Epithelial cell of prostate (primary cell): ENCODE measurements at regions not wholly inside any gene's neighbourhood (a gene's known extent, or its start where the extent isn't known, plus 50 kb on each side); places are given as distances from the start of the nearest gene placed in this dataset.

Experiments
- DNase-seq: peaks from one replicate; pipeline ENCODE4 v3.0.0-alpha.2; 2011; ENCODE audit warnings: low read depth, low spot score
- H3K27ac ChIP-seq: fragments of 450-650 bp; 2 replicates; pipeline ENCODE4 v1.5.1; 2017; ENCODE audit warnings: mild to moderate bottlenecking

GRCh38 chr2:5467178-5467905 lies 224.8 kb upstream of the SOX11 start:
- no peak overlapping the region for H3K27ac ChIP-seq
- DNase-seq = no peak

- no peak overlapping the region for H3K27ac ChIP-seq
- no peak for DNase-seq
Observed at GRCh38 chr2:5472673-5473072, 219.5 kb upstream of the SOX11 start.

- no peak for DNase-seq
- H3K27ac ChIP-seq = no peak overlapping the region
Observed at GRCh38 chr2:5473635-5474034, 218.5 kb upstream of the SOX11 start.

- DNase-seq = no peak
- no peak overlapping the region for H3K27ac ChIP-seq
Observed at GRCh38 chr2:5474716-5475115, 217.5 kb upstream of the SOX11 start.

GRCh38 chr2:5479265-5479928 lies 212.8 kb upstream of the SOX11 start:
- H3K27ac ChIP-seq = no peak overlapping the region
- no peak for DNase-seq

GRCh38 chr2:5482929-5483331 lies 209.3 kb upstream of the SOX11 start:
- H3K27ac ChIP-seq = no peak overlapping the region
- no peak for DNase-seq

- DNase-seq = no peak
- H3K27ac ChIP-seq = no peak overlapping the region
Observed at GRCh38 chr2:5484868-5485267, 207.3 kb upstream of the SOX11 start.

- DNase-seq = no peak
Observed at GRCh38 chr2:5491523-5491922, 200.7 kb upstream of the SOX11 start.

GRCh38 chr2:5493256-5493655 lies 198.9 kb upstream of the SOX11 start:
- DNase-seq = no peak
- H3K27ac ChIP-seq = no peak overlapping the region

More at GRCh38 chr2:5491523-5491922, 200.7 kb upstream of the SOX11 start:
- H3K27ac ChIP-seq = no peak overlapping the region

- no peak for DNase-seq
- H3K27ac ChIP-seq = no peak overlapping the region
Observed at GRCh38 chr2:5494212-5494611, 198.0 kb upstream of the SOX11 start.

GRCh38 chr2:5495586-5495985 lies 196.6 kb upstream of the SOX11 start:
- no peak for DNase-seq
- H3K27ac ChIP-seq = no peak overlapping the region

- no peak for DNase-seq
- H3K27ac ChIP-seq = no peak overlapping the region
Observed at GRCh38 chr2:5497874-5498273, 194.3 kb upstream of the SOX11 start.

GRCh38 chr2:5501807-5502206 lies 190.4 kb upstream of the SOX11 start:
- H3K27ac ChIP-seq = no peak overlapping the region
- no peak for DNase-seq

GRCh38 chr2:5502385-5502784 lies 189.8 kb upstream of the SOX11 start:
- no peak overlapping the region for H3K27ac ChIP-seq
- DNase-seq = no peak

- no peak for DNase-seq
- H3K27ac ChIP-seq = no peak overlapping the region
Observed at GRCh38 chr2:5504756-5505155, 187.4 kb upstream of the SOX11 start.

GRCh38 chr2:5507367-5507766 lies 184.8 kb upstream of the SOX11 start:
- no peak overlapping the region for H3K27ac ChIP-seq
- no peak for DNase-seq

GRCh38 chr2:5509362-5509761 lies 182.8 kb upstream of the SOX11 start:
- no peak for DNase-seq
- H3K27ac ChIP-seq = no peak overlapping the region

GRCh38 chr2:5510082-5510481 lies 182.1 kb upstream of the SOX11 start:
- H3K27ac ChIP-seq = no peak overlapping the region
- no peak for DNase-seq

- no peak overlapping the region for H3K27ac ChIP-seq
- DNase-seq = no peak
Observed at GRCh38 chr2:5515693-5516092, 176.5 kb upstream of the SOX11 start.

GRCh38 chr2:5519286-5519685 lies 172.9 kb upstream of the SOX11 start:
- DNase-seq = no peak

GRCh38 chr2:5520463-5520972 lies 171.7 kb upstream of the SOX11 start:
- no peak overlapping the region for H3K27ac ChIP-seq
- DNase-seq = no peak

More at GRCh38 chr2:5519286-5519685, 172.9 kb upstream of the SOX11 start:
- no peak overlapping the region for H3K27ac ChIP-seq

GRCh38 chr2:5521461-5521860 lies 170.7 kb upstream of the SOX11 start:
- no peak overlapping the region for H3K27ac ChIP-seq
- no peak for DNase-seq
